ENCODE measurements at regions not wholly inside any gene's neighbourhood (a gene's known extent, or its start where the extent isn't known, plus 50 kb on each side); places are given as distances from the start of the nearest gene placed in this dataset.

- no peak for TF ChIP-seq YY1 (IDR thresholded peaks at IDR 0.05)
- TF ChIP-seq CTCF (IDR thresholded peaks at IDR 0.05; ENCODE audit: low read depth, low read length, missing input control) = no peak
Observed at GRCh38 chr12:91998316-91998715, 147.3 kb downstream of the BTG1 start.

All from liver (tissue), 2 donors.